K562 (cell line): ENCODE measurements at regions not wholly inside any gene's neighbourhood (a gene's known extent, or its start where the extent isn't known, plus 50 kb on each side); places are given as distances from the start of the nearest gene placed in this dataset.

Experiments
- ATAC-seq: fragments of 200-7000 bp; cut with Tn5 transposase; 3 replicates; pipeline ENCODE4 v1.9.1; 2020; ENCODE audit warnings: moderate library complexity
- BruUV-seq: library from RNA; stranded (reverse); fragments of 400-500 nt; replicated peaks from 2 replicates; lab custom pipeline; 2021; lab: Mats Ljungman, UMichigan
- CTCF ChIA-PET: fragments of 300-600 bp; formaldehyde crosslinking; extraction: SDS; loops from one replicate; lab custom pipeline; 2021; ENCODE audit warnings: low intra/inter-chr PET ratio; lab: Yijun Ruan, JAX
- POLR2A ChIA-PET: fragments of 300-600, 350-650 bp; sonication (Branson Sonifier 250); formaldehyde crosslinking; extraction: SDS; loops from one replicate; lab custom pipeline; 2021; ENCODE audit warnings: antibody characterized with exemption, inconsistent platforms; lab: Yijun Ruan, JAX
- DNase-seq, 4 experiments: peaks; one replicate each; pipeline versions ENCODE4 v3.0.0 to v3.0.0-alpha.2; 2011 to 2018; ENCODE audit warnings: low spot score in 3 of 4, mixed read lengths in 3 of 4; ENCODE audit errors: extremely low read depth in 1 of 4
- FAIRE-seq: peaks from 2 replicates; lab custom pipeline; 2011; peaks lifted over from hg19 to GRCh38; lab: Jason Lieb, UNC
- H2AFZ ChIP-seq: 2 replicates; pipeline ENCODE4 v1.6.0; 2011; ENCODE audit warnings: low read depth, low read length, control low read depth, inconsistent platforms
- H3K27ac ChIP-seq: fragments of 200-600 bp; 3 replicates; pipeline ENCODE4 v1.8.0; 2011; ENCODE audit warnings: low read depth, mild to moderate bottlenecking, control low read depth, inconsistent platforms, low read length, moderate library complexity, mixed read lengths; ENCODE audit errors: extremely low read depth
- H3K27me3 ChIP-seq, 2 experiments: fragments of 300-600 bp in 1 of 2; 2 replicates in 1 of 2; 3 replicates in 1 of 2; pipeline versions ENCODE4 v1.6.0 to v1.8.0; 2011; ENCODE audit warnings: inconsistent platforms in 2 of 2, low read length in 2 of 2, mild to moderate bottlenecking in 1 of 2, mixed read lengths in 1 of 2, moderate library complexity in 1 of 2; ENCODE audit not compliant: control insufficient read depth in 2 of 2, insufficient read depth in 2 of 2
- H3K36me3 ChIP-seq: fragments of 300-600 bp; 3 replicates; pipeline ENCODE4 v1.8.0; 2011; ENCODE audit warnings: mild to moderate bottlenecking, low read length, inconsistent platforms; ENCODE audit not compliant: control insufficient read depth, insufficient read depth
- H3K4me1 ChIP-seq, 2 experiments: fragments of 200-600 bp in 1 of 2; replicated peaks in 1 of 2; 2 replicates in 1 of 2; 3 replicates in 1 of 2; pipeline versions ENCODE4 v1.5.1 to v1.8.0; 2011; ENCODE audit warnings: inconsistent platforms in 2 of 2, low read length in 2 of 2, mild to moderate bottlenecking in 1 of 2, mixed read lengths in 1 of 2, moderate library complexity in 1 of 2; ENCODE audit not compliant: control insufficient read depth in 2 of 2, insufficient read depth in 2 of 2
- H3K4me2 ChIP-seq: 2 replicates; pipeline ENCODE4 v1.6.1; 2011; ENCODE audit warnings: low read length, control low read depth, inconsistent platforms, mixed read lengths; ENCODE audit not compliant: insufficient read depth
- H3K4me3 ChIP-seq: fragments of 200-600 bp; sonication (generic), shearing (Covaris generic); 2 replicates; pipeline ENCODE4 v1.5.1; 2016; ENCODE audit warnings: control low read depth, inconsistent platforms
- H3K79me2 ChIP-seq: fragments of 200-600 bp; 3 replicates; pipeline ENCODE4 v1.8.0; 2011; ENCODE audit warnings: low read length, inconsistent platforms; ENCODE audit not compliant: control insufficient read depth, insufficient read depth
- H3K9ac ChIP-seq, 2 experiments: 2 replicates each; pipeline versions ENCODE4 v1.6.0 to v1.6.1; 2011; ENCODE audit warnings: low read depth in 2 of 2, low read length in 2 of 2, control low read depth in 1 of 2, inconsistent platforms in 1 of 2, mild to moderate bottlenecking in 1 of 2, mixed read lengths in 1 of 2; ENCODE audit not compliant: insufficient read depth in 1 of 2
- H3K9me1 ChIP-seq: one replicate; pipeline ENCODE4 v1.6.0; 2011; ENCODE audit warnings: inconsistent platforms, mild to moderate bottlenecking, low read length, moderate library complexity; ENCODE audit not compliant: control insufficient read depth, insufficient read depth
- H3K9me3 ChIP-seq: replicated peaks from 2 replicates; pipeline ENCODE4 v1.5.1; 2011; ENCODE audit warnings: low read depth, low read length, inconsistent platforms; ENCODE audit not compliant: control insufficient read depth, insufficient read depth
- H4K20me1 ChIP-seq: replicated peaks from 2 replicates; pipeline ENCODE4 v1.6.1; 2011; ENCODE audit warnings: low read length, inconsistent platforms, mixed read lengths; ENCODE audit not compliant: control insufficient read depth, insufficient read depth
- CSDE1 ChIP-seq, 2 experiments: fragments of 450-650 bp; IDR thresholded peaks; 2 replicates each; pipeline ENCODE4 v1.6.1; 2016; ENCODE audit warnings: mild to moderate bottlenecking in 1 of 2
- EP400 ChIP-seq: fragments of 450-650 bp; IDR thresholded peaks from 2 replicates; pipeline ENCODE4 v1.6.1; 2017; ENCODE audit warnings: antibody characterized with exemption, mild to moderate bottlenecking, moderate library complexity
- FOXJ3 ChIP-seq: sonication (generic); formaldehyde crosslinking; IDR thresholded peaks from 2 replicates; pipeline ENCODE4 v1.4.0; 2020; ENCODE audit warnings: mild to moderate bottlenecking, missing genetic modification reagents
- L3MBTL2 ChIP-seq: fragments of 450-650 bp; IDR thresholded peaks from 2 replicates; pipeline ENCODE4 v1.6.1; 2016; ENCODE audit warnings: mild to moderate bottlenecking, moderate library complexity
- NFIC ChIP-seq: fragments of 450-650 bp; IDR thresholded peaks from 2 replicates; pipeline ENCODE4 v1.6.1; 2017; ENCODE audit warnings: mild to moderate bottlenecking, inconsistent platforms
- NRF1 ChIP-seq, 2 experiments: fragments of 450-650 bp; IDR thresholded peaks in 1 of 2; conservative IDR thresholded peaks in 1 of 2; 2 replicates each; pipeline ENCODE4 v1.6.1; 2014; ENCODE audit warnings: mild to moderate bottlenecking in 2 of 2
- PHF8 ChIP-seq: fragments of 200-600 bp; sonication (generic); IDR thresholded peaks from 2 replicates; pipeline ENCODE4 v1.6.1; 2012; ENCODE audit warnings: mixed run types, mild to moderate bottlenecking, inconsistent platforms, low read length, moderate library complexity, borderline replicate concordance
- RBFOX2 ChIP-seq: fragments of 200-400 bp; formaldehyde crosslinking; IDR thresholded peaks from 2 replicates; pipeline ENCODE4 v1.6.1; 2017; ENCODE audit warnings: low read depth, mild to moderate bottlenecking, low read length, moderate library complexity
- TAL1 ChIP-seq: fragments of 450-650 bp; IDR thresholded peaks from 2 replicates; pipeline ENCODE4 v1.6.1; 2016; ENCODE audit warnings: mild to moderate bottlenecking
- TOE1 ChIP-seq, 2 experiments: fragments of 450-650 bp in 1 of 2; sonication (generic) in 1 of 2; formaldehyde crosslinking in 1 of 2; IDR thresholded peaks; 2 replicates each; pipeline versions ENCODE4 v1.7.1 to v1.8.0; 2016 to 2022; ENCODE audit warnings: borderline replicate concordance in 2 of 2, mild to moderate bottlenecking in 2 of 2, antibody characterized with exemption in 1 of 2, inconsistent platforms in 1 of 2, low read depth in 1 of 2, missing genetic modification reagents in 1 of 2, moderate library complexity in 1 of 2
- ZC3H11A ChIP-seq: IDR thresholded peaks from 2 replicates; pipeline ENCODE4 v1.6.1; 2012; ENCODE audit warnings: low read depth, low read length, improper control_type of control experiment
- ZNF511 ChIP-seq: sonication (generic); formaldehyde crosslinking; IDR thresholded peaks from 2 replicates; pipeline ENCODE4 v1.8.0; 2022; ENCODE audit warnings: mild to moderate bottlenecking, missing genetic modification reagents
- ZNF584 ChIP-seq: fragments of 200-800 bp; sonication (Bioruptor generic); IDR thresholded peaks from 2 replicates; pipeline ENCODE4 v1.6.1; 2016; ENCODE audit warnings: low read depth, mild to moderate bottlenecking, missing genetic modification characterization, missing compliant biosample characterization
- WGBS: fragments of 100-300 bp; shearing (Covaris generic); methylation state at CpG from one replicate; pipeline ENCODE4 v1.1.6; 2016; ENCODE audit warnings: low coverage, mixed read lengths; ENCODE audit not compliant: insufficient coverage; ENCODE audit errors: missing lambda C conversion rate; 5-methylcytosine and 5-hydroxymethylcytosine counted together
- in situ Hi-C: fragments of 300-500 bp; cut with MboI; formaldehyde crosslinking; loops from 4 replicates; pipeline ENCODE4 v1.15.0; 2018; ENCODE audit warnings: inconsistent platforms, mixed read lengths
- intact Hi-C: fragments of 100-400 bp; cut with micrococcal nuclease; formaldehyde crosslinking; loops from 2 replicates; pipeline ENCODE4 v1.14.2; 2022
- TF ChIP-seq, protein P1 (sequence below): fragments of 450-650 bp; IDR thresholded peaks from 2 replicates; pipeline ENCODE4 v1.6.1; 2016; ENCODE audit warnings: mild to moderate bottlenecking

DNA sequence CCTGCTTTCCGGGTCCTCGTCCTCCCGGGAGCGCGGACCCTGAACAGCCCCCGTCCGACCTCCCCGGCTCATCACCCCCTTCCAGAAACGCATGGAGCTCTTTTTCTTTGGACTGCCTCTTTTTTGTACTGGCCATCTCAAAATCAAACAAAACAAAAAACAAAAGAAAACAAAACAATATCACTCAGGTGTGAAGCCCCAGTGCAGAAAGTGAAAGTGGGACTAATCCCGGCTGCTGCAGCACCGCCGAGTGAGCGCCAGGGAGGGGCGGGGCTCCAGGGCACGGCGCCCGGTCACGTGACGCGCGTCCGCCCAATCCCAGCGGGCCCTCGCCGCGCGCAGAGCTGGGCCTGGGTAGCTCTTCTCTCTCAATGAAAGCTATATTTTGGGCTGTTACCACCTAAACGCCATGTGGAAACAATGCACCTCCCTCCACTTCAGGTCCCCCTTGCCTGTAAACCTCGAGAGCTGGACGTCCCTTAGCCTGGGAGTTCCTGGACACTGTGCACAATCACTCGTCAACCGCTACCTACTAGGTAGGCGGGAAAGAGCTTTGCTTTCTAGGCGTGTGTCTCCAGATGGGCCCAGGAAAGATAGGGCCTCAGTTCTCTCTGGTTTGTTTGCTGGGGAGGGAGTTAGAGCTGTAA is 93.7 kb upstream of the PRDM1 start:
- Histone ChIP-seq H3K9me1 (no peaks in the 10 kb centered on the region), H3K9ac (peak overlapping the region; percentile 49 to 89), H3K27me3 (0 out of 5 replicates have a peak, but pooled peaks cover 0 to 2% of the 10 kb centered on the region in 2 experiments), H3K4me1 (peaks cover 7 to 13% of the 10 kb centered on the region in 2 experiments; a peak in 4 of 5 replicates), H3K4me2 (peak overlapping the region; percentile 92), H4K20me1 (no peaks in the 10 kb centered on the region), H3K79me2 (no peaks in the 10 kb centered on the region), H3K27ac (peak overlapping the region; percentile 11; the same call in 1 of the 3 replicates), H3K36me3 (no peaks in the 10 kb centered on the region), H2AFZ (peak overlapping the region; percentile 100), H3K4me3 (peak overlapping the region; percentile 59), H3K9me3 (0 out of 2 replicates have a peak, but pooled peaks cover 3% of the 10 kb centered on the region)
- in situ Hi-C loops (no loop called here), intact Hi-C loops (no loop called here)
- FAIRE-seq (peak; percentile 87), DNase-seq (peak; percentile 87 to 97 (median 97)), ATAC-seq (peak; percentile 100)
- BruUV-seq, result no TSS peak
- 8% methylated on average over 32 of the region's 34 CpGs for WGBS
- CTCF ChIA-PET, result no interaction called here
- POLR2A ChIA-PET, result interaction anchor here (0.6 to 2.1 kb wide), 9 partner anchors 9 to 349 kb away, joined by 3 to 13 read pairs (median 3); no protein-coding TSS in a partner anchor
- TF ChIP-seq TOE1 (IDR thresholded peaks at IDR 0.05; ENCODE audit: borderline replicate concordance) (peak; percentile 99), TOE1 (CRISPR knock-in tag; IDR thresholded peaks at IDR 0.05; ENCODE audit: borderline replicate concordance, low read depth) (no peak), RBFOX2 (peak; percentile 74), ZC3H11A (no peak), TAL1 (no peak), NRF1 (conservative IDR thresholded peaks at IDR 0.05 in 1 of 2, IDR thresholded peaks at IDR 0.05 in 1 of 2) (peak; percentile 61 to 71), NFIC (peak; percentile 43), ZNF511 (CRISPR knock-in tag) (peak; percentile 19), EP400 (0 out of 2 replicates have a peak, but pooled peaks have one; percentile 33), FOXJ3 (CRISPR knock-in tag) (no peak), CSDE1 (IDR thresholded peaks at IDR 0.05) (no peak), L3MBTL2 (peak; percentile 97), PHF8 (peak; percentile 46; the same call in 1 of the 2 replicates), ZNF584 (CRISPR knock-in tag) (no peak)
- TF ChIP-seq, protein P1, sequence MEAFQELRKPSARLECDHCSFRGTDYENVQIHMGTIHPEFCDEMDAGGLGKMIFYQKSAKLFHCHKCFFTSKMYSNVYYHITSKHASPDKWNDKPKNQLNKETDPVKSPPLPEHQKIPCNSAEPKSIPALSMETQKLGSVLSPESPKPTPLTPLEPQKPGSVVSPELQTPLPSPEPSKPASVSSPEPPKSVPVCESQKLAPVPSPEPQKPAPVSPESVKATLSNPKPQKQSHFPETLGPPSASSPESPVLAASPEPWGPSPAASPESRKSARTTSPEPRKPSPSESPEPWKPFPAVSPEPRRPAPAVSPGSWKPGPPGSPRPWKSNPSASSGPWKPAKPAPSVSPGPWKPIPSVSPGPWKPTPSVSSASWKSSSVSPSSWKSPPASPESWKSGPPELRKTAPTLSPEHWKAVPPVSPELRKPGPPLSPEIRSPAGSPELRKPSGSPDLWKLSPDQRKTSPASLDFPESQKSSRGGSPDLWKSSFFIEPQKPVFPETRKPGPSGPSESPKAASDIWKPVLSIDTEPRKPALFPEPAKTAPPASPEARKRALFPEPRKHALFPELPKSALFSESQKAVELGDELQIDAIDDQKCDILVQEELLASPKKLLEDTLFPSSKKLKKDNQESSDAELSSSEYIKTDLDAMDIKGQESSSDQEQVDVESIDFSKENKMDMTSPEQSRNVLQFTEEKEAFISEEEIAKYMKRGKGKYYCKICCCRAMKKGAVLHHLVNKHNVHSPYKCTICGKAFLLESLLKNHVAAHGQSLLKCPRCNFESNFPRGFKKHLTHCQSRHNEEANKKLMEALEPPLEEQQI, result peak; percentile 63; the same call in 1 of the 2 replicates
